Muscle layer of colon (tissue), 2 donors: ENCODE measurements at regions not wholly inside any gene's neighbourhood (a gene's known extent, or its start where the extent isn't known, plus 50 kb on each side); places are given as distances from the start of the nearest gene placed in this dataset.

Experiments
- H3K27ac ChIP-seq: one replicate; pipeline ENCODE4 v1.7.0; 2013; ENCODE audit warnings: low read depth, mild to moderate bottlenecking, low read length, moderate library complexity
- H3K27me3 ChIP-seq, 2 donors: one replicate each; pipeline ENCODE4 v1.7.0; 2013; ENCODE audit warnings: low read length in 2 of 2, mild to moderate bottlenecking in 2 of 2; ENCODE audit not compliant: insufficient read depth in 2 of 2, control insufficient read depth in 1 of 2
- H3K36me3 ChIP-seq: one replicate; pipeline ENCODE4 v1.7.0; 2013; ENCODE audit warnings: mild to moderate bottlenecking, low read length; ENCODE audit not compliant: insufficient read depth
- H3K4me1 ChIP-seq: one replicate; pipeline ENCODE4 v1.7.0; 2013; ENCODE audit warnings: mild to moderate bottlenecking, low read length; ENCODE audit not compliant: insufficient read depth
- H3K4me3 ChIP-seq, 2 donors: one replicate each; pipeline ENCODE4 v1.7.0; 2013; ENCODE audit warnings: low read length in 2 of 2, low read depth in 1 of 2, mild to moderate bottlenecking in 1 of 2, moderate library complexity in 1 of 2
- H3K9ac ChIP-seq: one replicate; pipeline ENCODE4 v1.7.0; 2013; ENCODE audit warnings: low read length
- H3K9me3 ChIP-seq: one replicate; pipeline ENCODE4 v1.7.0; 2013; ENCODE audit warnings: mild to moderate bottlenecking, low read length
- donor health status: abdominal sarcoma.
- donor health status: Adenocarcinoma of cecum.

DNA sequence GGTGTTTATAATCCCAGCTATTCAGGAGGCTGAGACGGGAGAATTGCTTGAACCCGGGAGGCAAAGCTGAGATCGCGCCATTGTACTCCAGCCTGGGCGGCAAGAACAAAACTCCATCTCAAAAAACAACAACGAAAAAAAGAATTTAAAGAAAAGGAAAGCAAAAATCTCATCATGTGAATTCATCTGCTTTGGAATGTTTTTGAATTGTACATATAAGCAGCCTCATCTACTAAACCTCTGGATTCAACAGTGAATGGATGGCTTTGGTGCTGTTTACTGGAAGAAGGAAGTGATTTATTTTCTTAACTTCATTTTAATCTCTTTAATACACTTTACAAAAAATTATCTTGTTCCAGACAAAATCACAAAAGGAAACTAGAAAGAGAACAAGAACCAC is 51.8 kb upstream of the PNRC1 start:
- H3K9me3 ChIP-seq: no peaks in the 10 kb centered on the region
- peaks cover 11% of the 10 kb centered on the region for H3K4me1 ChIP-seq
- no peaks in the 10 kb centered on the region for H3K27me3 ChIP-seq
- no peak overlapping the region for H3K27ac ChIP-seq
- no peak overlapping the region for H3K4me3 ChIP-seq
- H3K9ac ChIP-seq: no peak overlapping the region
- no peaks in the 10 kb centered on the region for H3K36me3 ChIP-seq

DNA sequence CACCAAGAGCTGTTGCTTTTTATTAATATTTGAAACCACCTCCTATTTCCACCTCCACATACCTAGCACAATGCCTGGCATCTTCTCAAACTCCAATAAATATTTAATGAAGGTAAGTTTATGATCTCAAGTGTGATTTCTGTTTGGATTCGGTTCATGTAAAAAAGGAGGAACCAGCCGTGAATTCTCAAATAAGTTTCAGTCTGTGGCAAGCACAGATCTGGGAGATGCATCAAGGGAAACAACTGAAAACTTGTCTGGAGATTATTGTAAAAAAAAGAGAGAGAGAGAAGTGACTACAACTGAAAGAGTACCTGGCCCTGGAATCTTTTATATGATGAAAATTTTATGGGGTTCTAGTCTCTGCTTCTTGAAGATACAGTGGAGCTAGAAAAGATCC is 52.8 kb upstream of the PNRC1 start:
- H3K9me3 ChIP-seq: no peaks in the 10 kb centered on the region
- no peak overlapping the region for H3K27ac ChIP-seq

DNA sequence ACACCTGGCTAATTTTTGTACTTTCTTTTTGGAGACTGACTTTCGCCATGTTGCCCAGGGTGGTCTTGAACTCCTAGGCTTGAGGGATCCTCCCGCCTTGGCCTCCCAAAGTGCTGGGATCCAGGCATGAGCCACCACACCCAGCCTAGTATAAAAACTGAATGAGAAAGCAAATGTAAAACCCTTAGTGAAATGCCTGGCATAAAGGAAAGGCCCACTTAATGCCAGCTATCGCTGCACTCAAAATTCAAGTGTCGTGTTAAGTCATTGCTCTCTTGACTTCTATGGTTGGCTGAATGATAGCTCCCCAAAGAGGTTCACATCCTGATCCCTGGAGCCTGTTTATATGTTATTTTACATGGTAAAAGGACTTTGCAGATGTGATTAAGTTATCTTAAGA is 54.4 kb upstream of the PNRC1 start:
- no peak overlapping the region for H3K9ac ChIP-seq
- peaks cover 31% of the 10 kb centered on the region for H3K4me1 ChIP-seq
- no peak overlapping the region for H3K27ac ChIP-seq
- H3K9me3 ChIP-seq: no peaks in the 10 kb centered on the region
- no peak overlapping the region for H3K4me3 ChIP-seq
- no peaks in the 10 kb centered on the region for H3K27me3 ChIP-seq
- H3K36me3 ChIP-seq: no peaks in the 10 kb centered on the region

More for the DNA sequence above, 52.8 kb upstream of the PNRC1 start:
- no peak overlapping the region for H3K4me3 ChIP-seq
- peaks cover 21% of the 10 kb centered on the region for H3K4me1 ChIP-seq
- no peaks in the 10 kb centered on the region for H3K36me3 ChIP-seq
- no peak overlapping the region for H3K9ac ChIP-seq
- H3K27me3 ChIP-seq: no peaks in the 10 kb centered on the region

DNA sequence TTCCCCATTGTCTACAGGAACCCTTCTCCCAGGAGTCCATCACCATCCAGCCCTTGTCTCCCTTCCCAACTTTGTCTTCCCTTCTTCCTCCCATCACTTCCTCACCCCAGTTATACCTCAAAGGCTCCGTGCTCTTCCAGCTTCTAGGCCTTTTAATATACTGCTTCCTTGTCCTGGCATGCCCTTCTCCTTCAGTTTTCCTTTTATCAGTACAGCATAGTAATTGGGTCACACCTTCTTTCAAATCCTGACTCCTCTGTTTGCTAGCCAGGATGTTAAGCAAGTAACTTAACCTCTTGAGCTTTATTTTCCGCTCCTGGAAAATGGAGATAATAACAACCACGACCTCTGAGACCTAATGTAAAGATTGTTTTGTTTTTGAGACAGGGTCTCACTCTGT is 54.9 kb upstream of the PNRC1 start:
- Histone ChIP-seq H3K4me3 (no peak overlapping the region), H3K27ac (no peak overlapping the region), H3K4me1 (peaks cover 31% of the 10 kb centered on the region), H3K36me3 (no peaks in the 10 kb centered on the region), H3K27me3 (no peaks in the 10 kb centered on the region), H3K9ac (no peak overlapping the region), H3K9me3 (no peaks in the 10 kb centered on the region)

DNA sequence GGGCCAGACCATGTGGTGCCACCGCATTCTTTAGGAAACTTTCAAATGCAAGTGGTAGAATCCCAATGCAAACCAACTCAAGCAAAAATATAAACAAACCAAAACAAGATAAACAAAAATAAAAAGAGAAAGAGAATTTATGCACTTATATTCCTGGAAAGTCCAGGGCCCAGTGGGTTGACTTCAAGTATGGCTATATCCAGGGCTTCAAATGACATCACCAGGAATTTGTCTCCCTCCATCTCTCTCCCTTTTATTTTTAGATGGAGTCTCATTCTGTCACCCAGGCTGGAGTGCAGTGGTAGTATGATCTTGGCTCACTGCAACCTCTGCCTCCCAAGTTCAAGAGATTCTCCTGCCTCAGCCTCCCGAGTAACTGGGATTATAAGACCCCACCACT is 56.1 kb upstream of the PNRC1 start:
- no peaks in the 10 kb centered on the region for H3K9me3 ChIP-seq
- H3K27ac ChIP-seq: peak overlapping the region; percentile 94
- H3K4me3 ChIP-seq: no peak overlapping the region
- no peaks in the 10 kb centered on the region for H3K36me3 ChIP-seq
- no peak overlapping the region for H3K9ac ChIP-seq
- peaks cover 31% of the 10 kb centered on the region for H3K4me1 ChIP-seq
- H3K27me3 ChIP-seq: no peaks in the 10 kb centered on the region

GRCh38 chr6:89023591-89024441 is 56.7 kb upstream of the PNRC1 start:
- Histone ChIP-seq H3K36me3 (no peaks in the 10 kb centered on the region), H3K9ac (no peak overlapping the region), H3K4me3 (no peak overlapping the region), H3K27me3 (no peaks in the 10 kb centered on the region), H3K9me3 (no peaks in the 10 kb centered on the region), H3K4me1 (peaks cover 31% of the 10 kb centered on the region), H3K27ac (peak overlapping the region; percentile 94)

DNA sequence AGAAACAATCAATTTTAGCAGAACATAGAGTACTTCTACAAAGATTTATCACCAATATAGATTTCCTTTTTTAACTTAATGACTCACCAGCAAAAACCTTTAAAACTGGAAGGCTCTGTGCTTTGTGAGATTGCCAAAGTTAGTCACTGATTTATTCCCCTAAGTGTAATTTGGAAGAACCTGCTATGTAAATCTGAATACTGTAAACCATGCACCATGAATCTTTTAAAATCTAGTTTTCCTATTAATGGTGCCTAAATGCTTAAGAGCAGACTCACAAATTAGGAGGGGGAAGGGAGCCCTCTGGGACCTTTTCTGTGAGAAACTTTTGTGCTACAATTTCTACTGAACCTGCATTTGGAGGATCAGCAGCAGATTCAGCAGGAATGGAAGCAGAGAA is 57.8 kb upstream of the PNRC1 start:
- no peaks in the 10 kb centered on the region for H3K9me3 ChIP-seq
- no peaks in the 10 kb centered on the region for H3K27me3 ChIP-seq
- H3K9ac ChIP-seq: no peak overlapping the region
- peak overlapping the region; percentile 94 for H3K27ac ChIP-seq
- no peaks in the 10 kb centered on the region for H3K36me3 ChIP-seq
- no peak overlapping the region for H3K4me3 ChIP-seq
- H3K4me1 ChIP-seq: peaks cover 37% of the 10 kb centered on the region

GRCh38 chr6:89021629-89022028 is 58.2 kb upstream of the RNGTT start:
- H3K27me3 ChIP-seq: no peaks in the 10 kb centered on the region
- H3K36me3 ChIP-seq: no peaks in the 10 kb centered on the region
- peaks cover 38% of the 10 kb centered on the region for H3K4me1 ChIP-seq
- no peaks in the 10 kb centered on the region for H3K9me3 ChIP-seq
- no peak overlapping the region for H3K9ac ChIP-seq
- peak overlapping the region; percentile 94 for H3K27ac ChIP-seq
- no peak overlapping the region for H3K4me3 ChIP-seq

- Histone ChIP-seq H3K27ac (no peak overlapping the region), H3K36me3 (no peaks in the 10 kb centered on the region), H3K4me3 (no peak overlapping the region), H3K9me3 (no peaks in the 10 kb centered on the region), H3K9ac (no peak overlapping the region), H3K27me3 (no peaks in the 10 kb centered on the region), H3K4me1 (peaks cover 6% of the 10 kb centered on the region)
Observed at GRCh38 chr6:89015971-89016370, 52.6 kb upstream of the RNGTT start.

- Histone ChIP-seq H3K27me3 (no peaks in the 10 kb centered on the region), H3K4me3 (no peak overlapping the region), H3K9ac (no peak overlapping the region), H3K9me3 (no peaks in the 10 kb centered on the region), H3K36me3 (no peaks in the 10 kb centered on the region), H3K27ac (no peak overlapping the region), H3K4me1 (peaks cover 6% of the 10 kb centered on the region)
Observed at GRCh38 chr6:89013438-89013837, 50.0 kb upstream of the RNGTT start.
